GDM1 (cell line): ENCODE measurements at regions not wholly inside any gene's neighbourhood (a gene's known extent, or its start where the extent isn't known, plus 50 kb on each side); places are given as distances from the start of the nearest gene placed in this dataset.

Experiments used
- DNase-seq: peaks from one replicate; lab custom pipeline; 2025; lab: John Stamatoyannopoulos, UW

DNA sequence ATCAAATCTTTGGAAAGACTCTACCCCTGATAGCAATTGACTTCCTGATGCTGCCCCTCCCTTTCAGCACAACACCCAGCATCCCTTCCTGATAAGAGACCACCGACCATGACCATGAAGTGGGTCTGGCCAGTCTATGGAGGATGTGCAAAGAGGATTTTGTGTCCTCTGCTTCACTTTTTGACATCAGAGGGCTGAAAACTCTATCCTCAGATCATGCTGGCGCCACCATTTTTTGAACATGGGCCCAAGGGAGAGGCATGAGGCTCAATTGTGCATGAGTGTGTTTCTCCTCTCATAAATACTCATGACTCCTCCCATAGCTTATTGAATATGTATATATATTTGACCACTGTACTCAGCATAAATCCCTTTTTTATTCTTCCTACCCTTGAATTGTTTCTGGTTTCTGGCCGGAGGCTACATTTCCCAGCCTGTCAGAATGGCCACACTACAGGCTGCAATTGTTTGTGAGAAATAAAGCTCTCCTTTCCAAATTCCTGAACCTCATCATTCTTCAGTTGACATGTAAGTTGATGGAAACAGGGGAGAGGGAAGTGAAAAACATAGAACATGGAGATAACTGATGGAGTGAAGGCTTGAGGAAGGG, 314.1 kb downstream of the MYCN start:
- no peak for DNase-seq

DNA sequence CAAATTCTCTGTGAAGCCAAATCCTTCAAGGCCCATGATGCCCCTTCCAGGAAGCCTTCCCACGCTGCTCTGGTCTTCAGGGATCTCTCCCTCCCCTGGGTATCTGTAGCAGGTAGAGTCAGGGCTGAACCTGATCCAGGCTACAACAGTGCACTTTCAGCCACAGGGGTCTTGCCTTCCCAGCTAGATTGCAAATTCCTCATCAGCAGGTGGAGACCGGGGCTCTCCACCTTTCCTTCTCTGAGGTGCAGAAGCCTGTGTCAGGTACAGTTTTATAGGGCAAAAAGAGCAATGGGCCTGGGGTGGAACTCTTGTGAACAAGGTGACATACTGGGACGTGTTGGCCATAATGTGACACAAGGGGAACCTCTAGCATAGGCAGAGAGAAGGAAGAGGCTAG, 312.9 kb downstream of the MYCN start:
- no peak for DNase-seq

DNA sequence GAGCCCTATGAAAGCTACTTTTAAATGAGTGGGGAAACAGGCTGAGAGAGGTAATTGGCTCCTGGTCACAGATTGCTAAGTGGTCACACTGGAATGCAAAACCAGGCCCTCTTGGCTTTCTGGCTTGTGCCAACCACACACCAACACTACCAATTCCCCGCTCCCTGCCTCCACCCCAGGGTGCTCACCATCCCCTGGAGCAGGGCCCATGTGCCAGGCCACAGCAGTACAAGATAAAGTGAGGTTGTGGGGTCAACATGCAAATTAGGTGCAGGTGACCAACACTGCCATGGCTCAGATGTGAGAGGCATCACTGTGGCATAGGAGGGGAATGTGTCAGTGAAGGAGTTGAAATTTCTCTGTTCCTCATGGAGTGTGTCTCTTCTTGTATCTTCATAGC, 312.5 kb downstream of the MYCN start:
- DNase-seq: no peak

DNA sequence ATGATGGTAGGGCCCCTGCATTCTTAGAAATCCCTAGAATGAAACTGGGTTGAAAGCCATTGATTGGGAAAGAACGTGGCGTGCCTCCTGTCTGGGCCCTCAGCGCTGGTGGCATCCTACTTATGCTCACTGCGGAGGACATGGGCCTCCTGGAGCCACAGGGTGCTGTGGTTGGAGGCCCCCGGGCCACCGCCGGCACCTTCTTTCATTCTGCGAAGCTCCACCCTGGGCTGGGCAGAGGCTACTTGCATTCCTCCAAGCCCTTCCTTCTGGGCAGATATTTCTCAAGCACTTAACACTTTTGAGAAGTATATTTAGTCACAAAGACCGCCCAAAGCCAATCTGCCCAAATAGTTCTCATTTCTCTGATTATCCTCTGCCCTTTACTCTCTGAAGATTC, 311.9 kb downstream of the MYCN start:
- DNase-seq: no peak

DNA sequence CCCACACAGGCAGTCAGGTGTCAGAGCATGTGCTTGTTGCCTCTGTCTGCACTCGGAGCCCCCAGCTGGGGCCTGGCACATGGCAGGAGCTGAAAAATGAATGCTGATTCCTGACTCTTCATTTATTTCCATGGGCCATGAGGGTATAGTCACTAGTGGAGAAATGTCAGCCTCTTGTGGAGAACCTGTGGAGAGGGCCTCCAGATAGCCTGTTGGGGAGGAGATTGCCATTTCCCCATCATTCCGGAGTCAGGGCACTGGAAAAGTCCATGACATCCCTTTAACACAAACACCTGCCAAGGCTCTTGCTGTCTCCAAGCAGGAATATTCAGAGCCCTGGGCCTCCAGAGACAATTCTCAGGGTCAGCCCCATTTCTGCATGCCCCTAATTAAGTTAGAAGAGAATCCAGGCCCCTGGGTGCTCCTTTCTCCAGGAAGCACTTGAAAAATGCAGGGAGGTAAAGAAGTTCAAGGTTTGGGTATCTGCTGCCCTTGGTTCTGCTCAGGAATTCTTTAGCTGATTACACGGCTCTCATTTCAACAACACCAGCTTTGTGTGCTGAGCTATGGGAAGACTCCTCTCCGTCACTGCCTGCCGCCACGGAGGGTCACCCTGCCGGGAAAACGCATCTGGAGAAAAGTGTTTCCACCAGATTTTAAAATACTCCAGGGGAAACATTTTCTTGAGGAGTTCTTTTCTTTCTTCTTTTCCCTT, 311.3 kb downstream of the MYCN start:
- DNase-seq: no peak

DNA sequence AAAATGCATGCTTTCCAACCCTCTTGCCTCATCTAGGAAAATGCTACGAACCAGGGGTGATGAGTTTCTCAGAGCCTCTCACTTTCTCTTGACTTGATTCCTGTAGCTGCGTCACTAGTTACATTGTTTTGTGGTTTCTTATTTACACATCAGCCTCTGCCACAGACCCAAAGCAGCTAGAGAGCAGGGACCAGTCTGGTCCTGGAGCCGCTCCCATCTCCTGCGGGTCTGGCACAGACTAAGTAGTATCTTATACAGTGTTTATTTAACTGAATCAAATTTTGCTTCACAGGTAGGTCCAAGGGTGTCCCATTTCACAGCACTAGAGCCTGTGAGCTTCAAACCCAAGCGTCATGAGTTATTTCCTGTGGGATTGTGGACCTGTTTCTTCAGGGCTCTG, 310.5 kb downstream of the MYCN start:
- no peak for DNase-seq

DNA sequence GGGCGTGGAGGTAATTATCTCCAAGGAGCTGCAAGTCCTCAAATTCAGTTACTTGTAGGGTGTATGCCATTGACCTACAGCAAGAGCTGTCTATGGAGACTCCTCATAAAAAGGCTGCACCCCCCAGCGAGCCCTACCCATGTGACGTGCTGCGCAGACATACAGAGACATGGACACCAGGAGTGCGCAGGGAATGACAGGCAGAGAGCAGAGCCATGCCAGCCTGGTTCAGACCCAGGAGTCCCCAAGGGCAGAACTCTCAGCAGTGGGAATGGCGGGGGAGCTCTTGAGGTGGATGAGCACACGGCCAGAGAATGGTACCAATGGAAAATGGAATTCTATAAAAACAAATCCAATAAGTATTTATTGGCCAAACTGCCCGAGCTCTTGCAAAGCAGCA, 310.1 kb downstream of the MYCN start:
- DNase-seq: no peak

DNA sequence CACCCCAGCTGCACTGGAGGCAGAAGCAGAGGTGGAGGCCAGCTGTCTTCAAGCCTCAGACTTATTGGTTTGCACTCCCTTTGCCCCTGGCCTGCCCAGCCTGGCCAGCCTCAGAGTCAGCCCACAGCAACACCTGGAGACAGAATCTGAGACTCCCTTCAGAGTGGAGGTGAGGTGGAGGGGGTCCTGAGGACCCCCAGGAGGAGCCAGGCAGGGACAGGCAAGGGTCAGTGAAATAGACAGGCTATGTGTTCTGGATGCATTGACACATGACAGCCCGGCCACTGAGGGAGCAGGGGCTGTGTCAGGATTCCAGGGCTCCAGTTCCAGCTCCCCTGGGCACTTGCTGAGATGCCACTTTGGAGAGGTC, 309.7 kb downstream of the MYCN start:
- DNase-seq: no peak

DNA sequence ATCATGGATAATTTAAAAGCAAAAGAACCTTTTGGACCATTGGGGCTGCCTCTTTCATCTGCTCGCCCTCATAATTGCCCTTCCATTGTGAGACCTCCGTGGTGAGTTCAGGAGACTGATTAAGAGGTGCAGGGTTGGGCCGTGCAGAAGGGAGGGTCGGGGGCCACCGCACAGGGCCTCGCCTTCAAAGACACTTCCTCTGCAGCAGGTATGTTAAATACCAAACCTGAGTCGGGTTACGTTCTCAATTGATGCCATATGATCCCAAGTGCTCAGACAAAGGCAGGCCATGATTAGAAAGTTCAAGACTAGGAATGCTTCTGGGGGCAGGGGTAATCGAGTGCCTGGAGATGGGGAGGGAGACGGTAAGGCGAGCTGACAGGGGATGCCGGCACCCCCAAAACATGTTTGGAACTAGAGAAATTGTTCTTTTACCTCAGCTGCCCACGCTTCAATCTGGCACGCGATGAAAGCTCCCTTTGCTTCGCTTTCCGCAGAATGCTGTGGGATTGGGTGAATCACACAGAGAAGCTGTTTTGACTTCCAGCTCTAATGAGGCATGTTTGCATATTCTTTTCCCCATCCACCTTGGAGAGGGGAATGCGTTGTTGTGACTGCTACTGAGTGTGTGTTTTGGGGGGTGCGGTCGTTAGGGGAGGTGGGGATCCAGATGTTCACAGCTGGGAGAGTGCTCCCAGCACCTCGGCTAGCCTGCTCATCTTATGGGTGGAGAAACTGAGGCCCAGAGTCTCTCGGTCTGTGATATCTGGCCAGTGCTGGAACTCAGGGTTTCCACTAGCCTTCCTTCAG, 309.1 kb downstream of the MYCN start:
- no peak for DNase-seq

DNA sequence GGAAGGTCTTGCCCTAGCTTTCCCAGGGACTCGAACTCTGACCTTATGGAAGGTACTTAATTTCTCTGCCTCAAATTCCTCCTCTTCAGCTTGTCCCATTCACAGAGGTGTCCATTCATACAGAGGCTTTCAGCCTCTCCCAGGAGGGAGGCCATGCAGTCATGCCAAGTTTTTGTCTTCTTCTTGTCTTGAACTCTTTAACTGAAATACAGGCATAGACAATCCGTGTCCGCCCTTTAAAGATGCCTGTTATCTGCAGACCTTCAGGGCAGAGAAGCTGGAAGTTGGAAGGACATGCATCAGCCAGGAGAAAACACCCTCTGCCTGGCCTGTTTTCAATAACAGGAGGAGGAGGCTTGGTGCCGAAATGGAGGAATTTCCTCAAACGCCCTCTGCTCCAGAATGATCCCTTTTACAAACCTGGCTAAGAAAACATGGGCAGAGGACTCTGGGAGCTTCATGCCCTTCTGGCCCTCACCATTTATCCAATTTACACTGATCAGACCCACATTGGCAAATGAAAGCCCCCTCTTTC, 308.3 kb downstream of the MYCN start:
- DNase-seq: no peak

DNA sequence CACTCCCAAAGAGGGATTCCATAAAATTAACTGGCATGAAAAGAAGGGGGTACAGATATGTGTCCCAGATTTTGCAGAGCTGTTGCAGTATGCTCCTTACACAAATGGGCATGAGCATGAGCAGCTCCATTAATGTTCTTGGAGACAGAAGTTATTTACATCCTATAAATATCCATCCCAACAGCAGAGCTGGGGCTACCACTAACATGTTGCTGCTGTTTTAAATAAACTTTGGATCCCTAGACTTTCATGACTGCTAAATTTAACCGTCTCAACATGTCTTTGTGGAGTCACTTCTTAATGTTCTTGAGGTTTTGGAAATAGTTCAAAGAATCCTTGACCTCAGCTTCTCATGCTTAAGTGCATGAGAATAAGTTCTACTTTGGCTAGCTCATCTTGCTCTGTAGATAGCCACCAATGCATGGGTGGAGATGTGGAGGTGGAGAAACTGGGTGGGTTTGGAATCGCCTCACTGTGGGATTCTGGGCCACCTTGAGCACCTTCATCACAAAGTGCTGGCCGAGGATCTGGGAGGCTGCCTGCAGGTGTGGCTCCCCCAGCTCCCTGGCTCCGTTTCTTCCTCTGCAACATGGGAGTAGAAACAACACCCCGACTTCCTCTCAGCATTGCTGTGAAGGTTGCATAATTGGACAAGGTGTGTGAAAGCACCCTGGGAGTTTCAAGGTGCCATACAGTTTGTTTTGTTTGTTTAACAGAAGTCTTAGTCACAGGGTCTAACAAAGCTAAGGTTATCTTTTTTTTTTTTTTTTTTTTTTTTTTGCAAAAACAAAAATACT, 307.2 kb downstream of the MYCN start:
- DNase-seq: no peak

DNA sequence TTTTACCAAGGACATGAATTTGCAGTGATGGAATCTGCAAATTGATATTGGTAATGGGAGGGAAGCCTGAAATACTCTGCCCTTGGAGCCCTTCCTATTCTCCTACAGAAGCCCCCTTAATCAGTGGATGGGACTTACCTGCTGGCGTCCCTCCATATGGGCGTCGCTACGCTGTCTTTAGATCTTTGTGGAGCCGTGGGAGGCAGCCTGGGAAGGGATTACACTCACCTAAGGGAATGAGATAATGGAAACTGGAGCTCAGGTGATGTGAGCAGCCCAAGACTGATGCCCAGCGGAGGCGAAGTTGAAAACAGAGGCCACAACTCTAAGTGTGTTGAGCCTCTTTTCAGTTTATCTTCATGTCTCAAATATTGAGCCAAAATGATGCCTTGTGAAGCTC, 306.6 kb downstream of the MYCN start:
- no peak for DNase-seq

DNA sequence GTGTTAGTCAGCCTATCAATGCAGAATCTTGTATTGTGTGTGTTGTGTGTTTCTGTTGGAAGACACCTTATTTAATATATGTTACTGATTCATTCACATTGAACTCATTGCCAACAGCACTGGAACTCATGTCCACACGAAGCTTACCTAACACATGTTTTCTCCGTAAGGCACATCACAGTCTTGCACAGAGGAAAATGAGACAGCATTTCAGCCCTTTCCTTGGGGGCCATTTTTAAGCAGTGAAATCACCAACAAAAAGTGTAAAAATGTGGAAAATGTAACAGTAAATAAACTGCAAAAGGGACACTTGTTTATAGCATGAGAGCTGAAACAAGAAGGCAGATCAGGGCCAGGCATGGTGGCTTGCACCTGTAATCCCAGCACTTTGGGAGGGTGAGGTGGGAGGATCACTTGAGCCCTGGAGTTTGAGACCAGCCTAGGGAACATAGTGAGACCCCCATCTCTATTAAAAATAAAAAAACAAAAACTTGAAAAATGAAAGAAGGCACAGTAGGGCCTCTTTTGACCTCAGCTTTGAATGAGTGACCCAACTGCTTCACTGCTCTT, 306.0 kb downstream of the MYCN start:
- no peak for DNase-seq

DNA sequence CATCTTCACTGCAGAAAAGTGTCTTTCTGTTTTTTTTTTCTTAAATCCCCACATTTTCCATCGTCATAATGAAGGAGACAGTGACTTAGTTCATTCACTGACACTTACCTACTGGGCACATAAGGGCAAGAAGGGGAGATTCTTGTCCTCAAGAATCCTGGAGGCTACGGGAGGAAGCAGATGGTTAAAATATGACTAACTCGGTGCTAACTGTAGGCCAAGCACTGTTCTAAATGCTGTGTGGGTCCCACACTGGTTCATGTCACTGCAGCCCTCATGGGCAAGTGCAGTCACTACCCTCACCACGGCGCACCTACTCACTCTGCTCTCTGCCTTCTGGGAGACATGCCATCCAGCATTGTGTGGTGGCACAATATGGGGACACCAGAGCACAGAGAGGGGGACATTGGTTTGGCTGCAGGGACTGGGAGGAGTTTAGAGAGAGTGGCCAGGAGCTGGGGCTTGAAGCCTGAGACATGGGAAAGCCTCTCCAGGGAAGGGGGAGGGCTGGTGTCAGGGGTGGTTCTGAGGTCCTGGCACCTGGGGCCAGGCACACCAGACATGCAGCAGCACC, 305.2 kb downstream of the MYCN start:
- no peak for DNase-seq

DNA sequence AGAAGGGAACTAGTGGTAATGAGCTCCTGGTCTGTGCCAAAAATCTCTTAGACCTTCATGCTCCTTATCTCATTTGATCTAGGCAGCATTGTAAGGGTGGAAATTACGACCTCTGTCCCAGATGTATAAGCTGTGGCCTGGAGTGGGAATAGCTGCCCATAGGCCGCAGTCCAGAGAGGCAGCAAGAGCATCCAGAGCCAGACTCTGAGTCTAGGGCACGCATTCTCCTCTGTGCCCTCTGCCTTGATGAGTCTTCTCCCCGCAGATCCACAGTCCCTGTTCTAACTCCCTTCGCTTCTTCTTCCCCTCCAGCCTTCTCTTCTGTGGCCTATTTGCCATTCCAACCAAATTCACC, 304.6 kb downstream of the MYCN start:
- DNase-seq: no peak

DNA sequence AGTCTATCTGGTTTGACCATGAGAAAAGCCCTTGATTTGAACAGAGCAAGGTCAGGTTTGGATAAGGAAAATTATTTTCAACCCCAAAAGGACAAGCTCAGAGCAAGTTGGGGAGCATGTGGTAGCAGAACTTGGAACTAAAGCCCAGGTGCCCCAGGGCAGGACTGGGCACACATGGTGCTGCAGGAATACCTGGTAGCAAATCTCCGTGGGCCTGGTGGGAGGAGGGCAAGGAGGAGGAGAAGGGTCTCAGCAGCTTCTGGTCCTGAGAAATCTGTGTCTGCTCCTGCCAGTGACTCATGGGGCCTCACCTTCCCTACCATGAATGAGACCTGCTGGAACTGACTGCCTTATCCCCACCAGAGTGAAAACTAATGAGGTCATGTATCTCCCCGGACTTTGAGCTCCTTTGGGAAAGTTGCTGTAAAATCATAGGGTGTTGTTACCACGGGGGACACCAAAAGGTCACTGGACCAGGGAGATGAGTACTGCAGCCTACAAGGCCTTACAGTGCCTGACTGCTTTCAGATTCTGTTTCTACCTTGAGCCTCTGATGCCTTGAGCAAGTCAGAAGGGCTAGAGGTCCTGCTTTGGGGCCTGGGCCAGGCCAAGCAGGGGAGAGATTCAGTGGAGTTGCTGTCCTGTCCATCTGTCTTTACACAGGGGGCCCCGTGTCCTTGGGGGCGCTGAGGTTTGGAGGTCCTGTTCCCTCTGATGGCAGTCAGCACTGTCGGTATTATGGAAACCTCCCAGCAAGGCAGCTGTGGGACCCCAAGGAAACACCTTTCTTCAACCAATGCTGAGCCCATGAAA, 304.0 kb downstream of the MYCN start:
- DNase-seq: no peak

DNA sequence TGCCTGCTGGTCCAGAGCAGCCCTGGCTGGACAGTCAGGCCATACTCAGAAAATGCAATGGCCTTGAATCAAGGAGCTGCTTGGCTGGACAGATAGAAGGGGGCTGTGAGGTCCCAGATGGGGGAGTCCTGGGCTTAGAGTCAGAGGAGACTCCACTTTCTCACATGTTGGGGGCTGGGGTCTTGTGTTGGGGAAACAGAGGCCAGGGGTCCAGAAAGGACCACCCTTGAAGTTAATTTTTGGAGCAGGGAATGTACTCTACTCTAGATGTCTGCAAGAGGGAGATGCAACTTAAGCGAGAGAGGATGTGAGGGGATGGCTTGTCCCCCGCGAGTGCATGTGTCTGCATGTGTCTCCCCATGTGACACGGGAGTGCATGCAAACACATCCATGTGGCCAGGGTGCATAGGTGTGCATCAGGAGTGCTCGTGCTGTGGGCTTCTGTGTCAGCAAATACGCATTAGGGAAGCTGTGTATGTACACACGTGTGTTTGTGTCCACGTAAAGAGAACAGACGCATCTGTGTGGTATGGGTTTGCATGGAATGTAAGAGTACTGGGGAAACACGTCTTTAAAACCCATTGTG, 303.2 kb downstream of the MYCN start:
- no peak for DNase-seq

DNA sequence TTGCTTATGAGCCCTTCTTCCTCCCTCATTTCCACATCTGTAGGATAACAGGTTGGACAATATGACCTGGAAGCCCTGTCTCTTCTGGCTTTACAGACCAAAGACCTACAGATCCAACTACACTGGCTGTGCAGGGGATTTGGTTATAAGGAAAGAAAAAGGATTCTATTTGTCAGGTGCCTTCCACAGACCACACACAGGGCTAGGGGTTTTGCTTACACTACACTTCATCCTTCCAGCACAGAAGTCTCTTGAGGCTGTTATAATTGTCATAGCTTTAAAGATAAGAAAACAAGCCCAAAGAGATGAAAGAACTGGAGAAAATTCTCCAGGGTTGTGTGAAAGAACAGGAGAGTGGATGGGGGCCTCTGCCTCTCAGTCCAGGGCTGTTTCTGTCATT, 302.6 kb downstream of the MYCN start:
- DNase-seq: no peak

DNA sequence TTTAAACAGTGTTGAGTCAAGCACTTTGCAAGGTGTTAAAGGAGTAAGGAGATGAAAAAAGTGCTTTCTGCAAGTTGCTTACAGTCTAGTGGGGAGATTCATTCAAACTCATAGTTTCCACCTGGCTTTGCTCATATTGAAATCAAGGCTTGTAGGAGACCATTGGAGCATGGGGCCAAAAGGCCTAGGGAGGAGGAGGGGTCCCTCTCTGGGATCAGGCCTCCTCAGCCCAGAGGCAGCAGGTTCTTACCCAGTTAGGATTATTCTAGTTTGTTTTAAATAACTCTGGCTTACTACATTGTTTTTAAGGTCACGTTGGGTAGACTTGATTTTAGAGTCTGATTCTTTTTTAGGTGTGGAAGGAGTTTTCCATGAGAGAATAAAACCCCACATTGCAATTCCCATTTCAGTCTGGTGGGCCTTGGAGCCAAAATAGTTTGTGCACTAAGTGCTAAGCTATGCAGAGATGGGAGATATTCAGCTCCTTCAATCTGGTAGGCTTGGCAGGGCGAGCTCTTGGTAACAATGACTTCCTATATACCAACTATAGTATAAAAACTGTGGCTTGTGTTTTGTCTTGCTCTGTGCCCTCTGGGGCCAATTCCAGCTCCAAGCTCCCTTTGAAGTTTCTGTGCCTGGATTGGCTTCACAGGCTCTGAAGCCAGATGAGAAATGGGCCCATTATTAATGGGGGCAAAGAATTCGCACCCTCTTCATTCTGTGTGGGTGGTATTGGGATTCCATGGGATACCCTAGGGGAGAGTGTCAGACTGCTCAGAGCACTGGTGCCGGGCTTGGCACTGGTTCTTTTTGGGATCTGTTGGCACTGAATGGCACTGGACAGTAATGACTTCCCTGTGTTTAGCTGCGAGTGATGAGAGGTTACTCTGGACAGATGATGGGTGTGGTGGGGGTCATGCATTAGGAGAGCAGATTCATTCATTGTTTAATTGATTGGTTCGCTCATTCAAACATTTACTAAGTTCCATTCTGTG, 301.1 kb downstream of the MYCN start:
- DNase-seq: no peak
